ENCODE measurements at regions not wholly inside any gene's neighbourhood (a gene's known extent, or its start where the extent isn't known, plus 50 kb on each side); places are given as distances from the start of the nearest gene placed in this dataset.

GRCh38 chr4:10760086-10760485 lies 75.5 kb upstream of the CLNK start:
- Mint-ChIP-seq H3K27ac (no peak overlapping the region), H3K9me3 (peaks cover 82% of the 10 kb centered on the region), H3K4me1 (no peaks in the 10 kb centered on the region), H3K27me3 (ENCODE audit: low read depth) (peaks cover 5% of the 10 kb centered on the region; the same call in 1 of the 2 replicates), H3K4me3 (no peak overlapping the region), H3K36me3 (peaks cover 55% of the 10 kb centered on the region)
- ChIA-PET CTCF (no interaction called here), POLR2A (no interaction called here)
- DNase-seq (ENCODE audit: low spot score), result no peak
- TF ChIP-seq MYBL2 (CRISPR knock-in tag; IDR thresholded peaks at IDR 0.05), result no peak
- no peak for TF ChIP-seq FOXP4 (CRISPR knock-in tag; IDR thresholded peaks at IDR 0.05)
- TF ChIP-seq CTCF (IDR thresholded peaks at IDR 0.05), result no peak
- no peak for TF ChIP-seq PRRX2 (CRISPR knock-in tag; IDR thresholded peaks at IDR 0.05)
- no peak for TF ChIP-seq ARID4B (CRISPR knock-in tag; IDR thresholded peaks at IDR 0.05; ENCODE audit: borderline replicate concordance)
- TF ChIP-seq PRDM15 (CRISPR knock-in tag; IDR thresholded peaks at IDR 0.05), result no peak
- TF ChIP-seq ZNF671 (CRISPR knock-in tag; IDR thresholded peaks at IDR 0.05), result no peak
- ATAC-seq, result no peak

- no peaks in the 10 kb centered on the region for H3K4me1 Mint-ChIP-seq
- H3K9me3 Mint-ChIP-seq, result peaks cover 82% of the 10 kb centered on the region
- DNase-seq (ENCODE audit: low spot score) (no peak), ATAC-seq (no peak)
- CTCF ChIA-PET, result no interaction called here
- POLR2A ChIA-PET, result no interaction called here
- H3K27me3 Mint-ChIP-seq (ENCODE audit: low read depth), result no peaks in the 10 kb centered on the region
- no peak overlapping the region for H3K4me3 Mint-ChIP-seq
- TF ChIP-seq NR2C2 (CRISPR knock-in tag; IDR thresholded peaks at IDR 0.05) (no peak), ELF4 (CRISPR knock-in tag; IDR thresholded peaks at IDR 0.05; ENCODE audit: low read depth) (no peak), ESRRA (CRISPR knock-in tag; IDR thresholded peaks at IDR 0.05; ENCODE audit: borderline replicate concordance) (no peak), NR1H2 (CRISPR knock-in tag; IDR thresholded peaks at IDR 0.05) (no peak), E2F1 (CRISPR knock-in tag; IDR thresholded peaks at IDR 0.05) (no peak), E2F5 (CRISPR knock-in tag; IDR thresholded peaks at IDR 0.05) (no peak), PREB (CRISPR knock-in tag; IDR thresholded peaks at IDR 0.05; ENCODE audit: borderline replicate concordance) (no peak), ZBTB21 (CRISPR knock-in tag; IDR thresholded peaks at IDR 0.05; ENCODE audit: borderline replicate concordance) (no peak), FOXP1 (CRISPR knock-in tag; IDR thresholded peaks at IDR 0.05; ENCODE audit: borderline replicate concordance) (no peak), TCF7 (CRISPR knock-in tag; IDR thresholded peaks at IDR 0.05; ENCODE audit: low read depth) (no peak), NR3C1 (CRISPR knock-in tag; conservative IDR thresholded peaks at IDR 0.05; ENCODE audit: low read depth) (no peak), USF1 (CRISPR knock-in tag; IDR thresholded peaks at IDR 0.05) (no peak)
- no peak overlapping the region for H3K27ac Mint-ChIP-seq
- peaks cover 46% of the 10 kb centered on the region for H3K36me3 Mint-ChIP-seq
These were observed 74.3 kb upstream of the CLNK start for GRCh38 chr4:10758906-10759305.
